HEK293T (cell line): ENCODE measurements at regions not wholly inside any gene's neighbourhood (a gene's known extent, or its start where the extent isn't known, plus 50 kb on each side); places are given as distances from the start of the nearest gene placed in this dataset.

Experiments used
- CTCF ChIA-PET: fragments of 350-600 bp; formaldehyde crosslinking; extraction: SDS; loops from one replicate; lab custom pipeline; 2021; ENCODE audit warnings: antibody characterized with exemption, inconsistent platforms; lab: Yijun Ruan, JAX
- POLR2A ChIA-PET: fragments of 350-600 bp; formaldehyde crosslinking; extraction: SDS; loops from one replicate; lab custom pipeline; 2020; ENCODE audit warnings: antibody characterized with exemption, inconsistent platforms; lab: Yijun Ruan, JAX
- DNase-seq: peaks from one replicate; pipeline ENCODE4 v3.0.0; 2012; ENCODE audit warnings: mixed read lengths; ENCODE audit errors: extremely low spot score
- ARNT ChIP-seq: fragments of 450-650 bp; IDR thresholded peaks from 2 replicates; pipeline ENCODE4 v1.6.1; 2017; ENCODE audit warnings: mild to moderate bottlenecking
- BHLHE40 ChIP-seq: fragments of 450-650 bp; IDR thresholded peaks from 2 replicates; pipeline ENCODE4 v1.6.1; 2016; ENCODE audit warnings: mild to moderate bottlenecking, moderate library complexity, borderline replicate concordance
- CTBP1 ChIP-seq: fragments of 450-650 bp; IDR thresholded peaks from 2 replicates; pipeline ENCODE4 v1.6.1; 2016; ENCODE audit warnings: borderline replicate concordance
- ELF4 ChIP-seq: fragments of 450-650 bp; IDR thresholded peaks from 2 replicates; pipeline ENCODE4 v1.6.1; 2017; ENCODE audit warnings: antibody characterized with exemption
- FOXA1 ChIP-seq: fragments of 450-650 bp; IDR thresholded peaks from 2 replicates; pipeline ENCODE4 v1.6.1; 2016; ENCODE audit warnings: mild to moderate bottlenecking
- FOXK2 ChIP-seq: fragments of 450-650 bp; IDR thresholded peaks from 2 replicates; pipeline ENCODE4 v1.6.1; 2016; ENCODE audit warnings: mild to moderate bottlenecking
- FOXM1 ChIP-seq: fragments of 450-650 bp; IDR thresholded peaks from 2 replicates; pipeline ENCODE4 v1.6.1; 2017; ENCODE audit warnings: mild to moderate bottlenecking, borderline replicate concordance
- HDGF ChIP-seq: fragments of 450-650 bp; IDR thresholded peaks from 2 replicates; pipeline ENCODE4 v1.6.1; 2017; ENCODE audit warnings: antibody characterized with exemption, borderline replicate concordance
- L3MBTL2 ChIP-seq: fragments of 450-650 bp; conservative IDR thresholded peaks from 2 replicates; pipeline ENCODE4 v1.6.1; 2016; ENCODE audit warnings: mild to moderate bottlenecking
- LEF1 ChIP-seq: fragments of 450-650 bp; IDR thresholded peaks from 2 replicates; pipeline ENCODE4 v1.6.1; 2017; ENCODE audit warnings: mild to moderate bottlenecking, borderline replicate concordance
- NFRKB ChIP-seq: fragments of 450-650 bp; IDR thresholded peaks from 2 replicates; pipeline ENCODE4 v1.6.1; 2016; ENCODE audit warnings: mild to moderate bottlenecking, moderate library complexity
- SP1 ChIP-seq: fragments of 450-650 bp; IDR thresholded peaks from 2 replicates; pipeline ENCODE4 v1.6.1; 2017
- SUZ12 ChIP-seq: fragments of 450-650 bp; IDR thresholded peaks from 2 replicates; pipeline ENCODE4 v1.6.1; 2016; ENCODE audit warnings: mild to moderate bottlenecking
- TARDBP ChIP-seq: fragments of 450-650 bp; IDR thresholded peaks from 2 replicates; pipeline ENCODE4 v1.6.1; 2016
- ZNF384 ChIP-seq: fragments of 450-650 bp; IDR thresholded peaks from 2 replicates; pipeline ENCODE4 v1.6.1; 2016
- TF ChIP-seq, protein P1 (sequence below): fragments of 450-650 bp; IDR thresholded peaks from 2 replicates; pipeline ENCODE4 v1.6.1; 2016

- DNase-seq: no peak
- ChIA-PET CTCF (no interaction called here), POLR2A (no interaction called here)
- TF ChIP-seq SUZ12 (no peak), FOXK2 (no peak), TARDBP (no peak), CTBP1 (no peak), BHLHE40 (no peak), HDGF (no peak), NFRKB (no peak), LEF1 (no peak), SP1 (no peak), ZNF384 (no peak), ELF4 (no peak), ARNT (no peak), L3MBTL2 (no peak), FOXM1 (no peak)
- TF ChIP-seq, protein P1, sequence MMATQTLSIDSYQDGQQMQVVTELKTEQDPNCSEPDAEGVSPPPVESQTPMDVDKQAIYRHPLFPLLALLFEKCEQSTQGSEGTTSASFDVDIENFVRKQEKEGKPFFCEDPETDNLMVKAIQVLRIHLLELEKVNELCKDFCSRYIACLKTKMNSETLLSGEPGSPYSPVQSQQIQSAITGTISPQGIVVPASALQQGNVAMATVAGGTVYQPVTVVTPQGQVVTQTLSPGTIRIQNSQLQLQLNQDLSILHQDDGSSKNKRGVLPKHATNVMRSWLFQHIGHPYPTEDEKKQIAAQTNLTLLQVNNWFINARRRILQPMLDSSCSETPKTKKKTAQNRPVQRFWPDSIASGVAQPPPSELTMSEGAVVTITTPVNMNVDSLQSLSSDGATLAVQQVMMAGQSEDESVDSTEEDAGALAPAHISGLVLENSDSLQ: no peak
Measured at GRCh38 chr3:176919836-176920765, 277.2 kb downstream of the TBL1XR1 start.

DNA sequence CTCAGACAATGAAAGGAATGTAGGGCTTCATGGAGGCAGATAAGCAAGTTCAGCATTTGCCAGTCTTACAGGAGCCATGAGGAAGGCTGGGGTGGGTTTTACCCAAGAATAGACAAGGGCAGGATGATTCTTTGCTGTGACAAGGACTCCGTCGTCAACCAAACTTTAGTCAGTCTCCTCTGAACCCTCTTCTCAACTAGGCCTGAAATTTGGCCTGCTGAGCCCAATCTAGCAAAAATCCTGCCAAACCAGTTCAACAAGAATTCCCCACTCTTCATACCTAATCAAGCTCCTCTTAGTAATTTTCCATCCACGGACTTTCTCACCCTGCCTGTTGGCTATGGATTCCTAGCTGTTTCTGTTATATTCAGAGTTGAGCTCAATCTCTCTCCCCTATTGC lies 280.5 kb downstream of the TBL1XR1 start:
- no peak for DNase-seq
- CTCF ChIA-PET: no interaction called here
- TF ChIP-seq TARDBP (no peak), SP1 (no peak), FOXM1 (no peak), CTBP1 (no peak), ELF4 (no peak), SUZ12 (no peak), NFRKB (no peak), ARNT (no peak), L3MBTL2 (no peak), FOXA1 (no peak), FOXK2 (no peak), BHLHE40 (no peak)
- TF ChIP-seq, protein P1: no peak
- POLR2A ChIA-PET: no interaction called here

DNA sequence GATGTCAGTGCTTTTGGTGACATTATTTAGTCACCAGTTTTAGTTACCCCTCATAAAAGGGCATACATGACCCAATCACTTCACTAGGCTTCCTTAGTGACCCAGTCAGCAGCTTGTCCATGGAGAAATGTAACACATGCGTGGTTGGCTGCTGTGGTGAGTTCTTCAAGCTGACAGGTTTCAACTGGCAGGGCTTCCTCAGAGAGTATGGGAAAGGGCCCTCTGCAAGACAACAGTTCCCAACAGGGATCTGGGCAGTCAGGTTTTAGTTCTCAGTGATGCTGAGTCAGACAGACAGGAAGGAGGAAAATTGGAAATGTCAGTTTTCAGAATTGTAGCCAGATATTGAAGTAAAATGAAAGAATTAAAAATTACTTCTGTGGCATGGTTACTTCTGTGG lies 282.5 kb downstream of the TBL1XR1 start:
- ChIA-PET POLR2A (no interaction called here), CTCF (no interaction called here)
- DNase-seq: no peak
- TF ChIP-seq FOXM1 (no peak), TARDBP (no peak)

DNA sequence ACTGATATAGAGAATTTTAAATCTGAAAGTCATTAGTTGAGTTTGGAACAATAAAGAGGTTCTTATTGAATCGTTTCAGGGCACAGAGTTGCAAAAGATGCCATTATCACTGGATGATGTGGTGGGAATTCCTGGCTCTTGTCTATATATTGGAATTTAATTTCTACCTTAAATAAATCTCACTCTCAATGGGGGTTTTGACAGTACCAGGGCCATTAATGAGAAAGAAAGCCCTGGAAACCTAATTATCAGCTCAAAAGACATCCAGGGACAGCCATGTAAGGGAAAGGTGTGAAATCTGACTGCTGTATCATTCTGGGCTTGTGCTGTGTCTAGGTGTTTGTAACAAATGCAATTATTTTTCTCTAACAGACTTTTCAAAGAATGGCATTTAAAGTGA lies 285.7 kb downstream of the TBL1XR1 start:
- POLR2A ChIA-PET: no interaction called here
- DNase-seq: no peak
- no peak for TF ChIP-seq ARNT
- TF ChIP-seq ELF4: no peak
- no peak for TF ChIP-seq FOXM1
- no peak for TF ChIP-seq SP1
- CTCF ChIA-PET: no interaction called here

GRCh38 chr3:176909044-176909443 lies 288.2 kb downstream of the TBL1XR1 start:
- ChIA-PET POLR2A (no interaction called here), CTCF (no interaction called here)
- TF ChIP-seq ELF4 (no peak), FOXK2 (no peak), HDGF (no peak), ZNF384 (no peak), CTBP1 (no peak), NFRKB (no peak), BHLHE40 (no peak), SP1 (no peak), SUZ12 (no peak), FOXA1 (no peak), L3MBTL2 (no peak), FOXM1 (no peak), ARNT (no peak)
- TF ChIP-seq, protein P1: no peak
- no peak for DNase-seq

- DNase-seq: peak; percentile 31
- POLR2A ChIA-PET: no interaction called here
- TF ChIP-seq, protein P1: peak; percentile 68
- no peak for TF ChIP-seq FOXA1
- CTCF ChIA-PET: no interaction called here
Measured at GRCh38 chr3:176906046-176906905, 291.0 kb downstream of the TBL1XR1 start.
